Neuronal stem cell (in vitro differentiated cells): ENCODE measurements at regions not wholly inside any gene's neighbourhood (a gene's known extent, or its start where the extent isn't known, plus 50 kb on each side); places are given as distances from the start of the nearest gene placed in this dataset.

ENCODE experiments used
- DNase-seq: peaks from one replicate; pipeline ENCODE4 v3.0.0-alpha.2; 2013; ENCODE audit warnings: low spot score
- H2AFZ ChIP-seq: one replicate; pipeline ENCODE4 v1.6.1; 2013; ENCODE audit warnings: mild to moderate bottlenecking, low read length, inconsistent platforms
- H2AK5ac ChIP-seq: 2 replicates; pipeline ENCODE4 v1.6.1; 2013; ENCODE audit warnings: low read depth, mild to moderate bottlenecking, inconsistent platforms, low read length, moderate library complexity, mixed read lengths
- H2BK120ac ChIP-seq: 2 replicates; pipeline ENCODE4 v1.6.1; 2013; ENCODE audit warnings: low read depth, mild to moderate bottlenecking, inconsistent platforms, low read length, moderate library complexity, mixed read lengths
- H2BK12ac ChIP-seq: one replicate; pipeline ENCODE4 v1.6.1; 2013; ENCODE audit warnings: low read length, inconsistent platforms
- H2BK15ac ChIP-seq: 2 replicates; pipeline ENCODE4 v1.6.1; 2013; ENCODE audit warnings: mild to moderate bottlenecking, low read length, inconsistent platforms, mixed read lengths
- H2BK5ac ChIP-seq: one replicate; pipeline ENCODE4 v1.6.1; 2013; ENCODE audit warnings: inconsistent platforms, mild to moderate bottlenecking, low read length, moderate library complexity
- H3K14ac ChIP-seq: one replicate; pipeline ENCODE4 v1.6.1; 2013; ENCODE audit warnings: low read length, inconsistent platforms
- H3K18ac ChIP-seq: 2 replicates; pipeline ENCODE4 v1.6.1; 2013; ENCODE audit warnings: low read length, inconsistent platforms
- H3K23ac ChIP-seq: 2 replicates; pipeline ENCODE4 v1.6.1; 2013; ENCODE audit warnings: low read depth, mild to moderate bottlenecking, mixed read lengths, low read length, inconsistent platforms; ENCODE audit not compliant: poor library complexity
- H3K27ac ChIP-seq: replicated peaks from 3 replicates; pipeline ENCODE4 v1.5.1; 2013; ENCODE audit warnings: low read length, inconsistent platforms
- H3K27me3 ChIP-seq, 3 experiments: 2 replicates each; pipeline ENCODE4 v1.6.1; 2013; ENCODE audit warnings: low read length in 3 of 3, mild to moderate bottlenecking in 2 of 3, inconsistent platforms in 1 of 3, low read depth in 1 of 3, mixed read lengths in 1 of 3, moderate library complexity in 1 of 3; ENCODE audit not compliant: control insufficient read depth in 3 of 3, insufficient read depth in 3 of 3
- H3K36me3 ChIP-seq, 2 donors: replicated peaks in 1 of 2; 2 replicates each; pipeline ENCODE4 v1.6.1; 2013; ENCODE audit warnings: low read length in 2 of 2; ENCODE audit not compliant: control insufficient read depth in 2 of 2, insufficient read depth in 2 of 2
- H3K4ac ChIP-seq: 2 replicates; pipeline ENCODE4 v1.6.1; 2013; ENCODE audit warnings: inconsistent platforms, mild to moderate bottlenecking, low read length, moderate library complexity
- H3K4me1 ChIP-seq, 2 donors: 1 replicate in 1 of 2; 2 replicates in 1 of 2; pipeline ENCODE4 v1.6.1; 2013; ENCODE audit warnings: low read length in 2 of 2, low read depth in 1 of 2; ENCODE audit not compliant: control insufficient read depth in 2 of 2, insufficient read depth in 1 of 2
- H3K4me2 ChIP-seq: one replicate; pipeline ENCODE4 v1.6.1; 2013; ENCODE audit warnings: mild to moderate bottlenecking, low read length, inconsistent platforms; ENCODE audit not compliant: insufficient read depth, poor library complexity, severe bottlenecking
- H3K4me3 ChIP-seq, 2 donors: 2 replicates each; pipeline ENCODE4 v1.5.1; 2013; ENCODE audit warnings: low read length in 2 of 2, mild to moderate bottlenecking in 2 of 2, inconsistent platforms in 1 of 2, moderate library complexity in 1 of 2
- H3K79me1 ChIP-seq: one replicate; pipeline ENCODE4 v1.6.1; 2013; ENCODE audit warnings: low read depth, mild to moderate bottlenecking, inconsistent platforms, low read length, moderate library complexity
- H3K9ac ChIP-seq: one replicate; pipeline ENCODE4 v1.6.1; 2013; ENCODE audit warnings: mild to moderate bottlenecking, low read depth, low read length, inconsistent platforms; ENCODE audit not compliant: poor library complexity
- H3K9me3 ChIP-seq, 2 donors: replicated peaks in 1 of 2; 2 replicates each; pipeline versions ENCODE3 to v1.6.1; 2013; ENCODE audit warnings: low read length in 2 of 2, mild to moderate bottlenecking in 2 of 2, inconsistent platforms in 1 of 2, low read depth in 1 of 2, mixed read lengths in 1 of 2, moderate library complexity in 1 of 2; ENCODE audit not compliant: control insufficient read depth in 2 of 2, insufficient read depth in 1 of 2
- H4K8ac ChIP-seq: one replicate; pipeline ENCODE4 v1.6.1; 2013; ENCODE audit warnings: low read depth, mild to moderate bottlenecking, inconsistent platforms, low read length, moderate library complexity
- H4K91ac ChIP-seq: one replicate; pipeline ENCODE4 v1.6.1; 2013; ENCODE audit warnings: low read length, low read depth, mild to moderate bottlenecking, inconsistent platforms; ENCODE audit not compliant: poor library complexity
- WGBS, 2 donors: extraction: QIAGEN DNeasy Blood & Tissue Kit; methylation state at CpG; one replicate each; pipeline ENCODE4 v1.1.7; 2013; ENCODE audit warnings: missing lambda C conversion rate in 2 of 2, mixed read lengths in 1 of 2; ENCODE audit not compliant: insufficient read length in 2 of 2, insufficient replicate concordance in 1 of 2; ENCODE audit errors: extremely low coverage in 2 of 2; 5-methylcytosine and 5-hydroxymethylcytosine counted together

DNA sequence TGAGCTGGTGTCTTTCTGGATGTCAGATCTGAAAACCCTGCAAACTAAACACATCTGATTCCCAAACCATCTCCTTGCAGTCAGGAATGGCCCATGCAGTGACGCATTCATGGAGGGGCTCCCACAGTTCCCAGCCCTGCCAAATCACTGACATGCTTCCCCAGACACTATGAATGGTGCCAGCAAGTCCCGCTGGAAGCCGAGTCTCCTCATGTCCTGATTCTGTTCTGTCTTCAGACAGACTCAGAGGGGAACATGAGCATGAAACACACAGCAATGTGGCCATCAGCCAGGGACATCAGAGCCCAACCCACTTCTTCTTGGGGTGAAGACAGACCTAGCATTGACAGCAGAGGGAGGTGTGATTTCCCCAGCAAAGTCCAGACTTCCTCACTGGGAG, 83.7 kb downstream of the TTC32 start:
- no peak overlapping the region for H2AK5ac ChIP-seq
- no peak overlapping the region for H3K23ac ChIP-seq
- H3K18ac ChIP-seq = no peak overlapping the region
- no peak overlapping the region for H2AFZ ChIP-seq
- no CpG with 5 or more reads among the region's 3 CpGs for WGBS, 2 donors
- no peak overlapping the region for H2BK15ac ChIP-seq
- H2BK5ac ChIP-seq = no peak overlapping the region
- H2BK12ac ChIP-seq = no peak overlapping the region
- no peak overlapping the region for H3K4me3 ChIP-seq
- H3K79me1 ChIP-seq = no peaks in the 10 kb centered on the region
- no peaks in the 10 kb centered on the region for H3K27me3 ChIP-seq
- H3K36me3 ChIP-seq = no peaks in the 10 kb centered on the region
- DNase-seq = no peak
- H3K14ac ChIP-seq = no peak overlapping the region
- no peaks in the 10 kb centered on the region for H3K4me1 ChIP-seq
- H3K4me2 ChIP-seq = no peak overlapping the region
- H3K9ac ChIP-seq = no peak overlapping the region
- H4K91ac ChIP-seq = no peak overlapping the region
- no peaks in the 10 kb centered on the region for H3K9me3 ChIP-seq
- H3K27ac ChIP-seq = no peak overlapping the region
- no peak overlapping the region for H3K4ac ChIP-seq
- H2BK120ac ChIP-seq = no peak overlapping the region
- H4K8ac ChIP-seq = no peak overlapping the region

DNA sequence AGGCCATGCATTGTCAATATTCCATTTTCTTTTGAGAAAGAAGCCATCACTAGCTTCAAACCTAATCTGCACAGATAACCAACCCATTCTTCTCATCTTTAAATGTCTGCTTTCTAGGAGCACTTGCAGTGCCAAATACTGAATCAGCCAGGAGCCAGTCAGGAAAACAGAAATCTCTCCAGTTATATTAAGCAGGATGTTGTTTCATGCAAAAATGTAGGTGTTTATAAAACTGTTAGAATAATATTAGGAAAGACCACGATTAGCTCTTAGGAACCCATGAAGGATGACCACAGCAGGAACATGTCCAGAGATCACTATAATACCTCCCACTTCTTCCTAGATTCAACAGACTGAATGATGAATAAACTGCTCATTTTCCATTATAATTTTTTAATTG, 86.0 kb downstream of the TTC32 start:
- no CpG with 5 or more reads among the region's 1 CpG for WGBS, 2 donors
- Histone ChIP-seq H3K18ac (no peak overlapping the region), H3K4ac (no peak overlapping the region), H3K36me3 (no peaks in the 10 kb centered on the region), H4K8ac (no peak overlapping the region), H3K23ac (no peak overlapping the region), H3K9ac (no peak overlapping the region), H3K4me1 (no peaks in the 10 kb centered on the region), H3K14ac (no peak overlapping the region), H2BK5ac (no peak overlapping the region), H3K9me3 (no peaks in the 10 kb centered on the region), H3K4me3 (no peak overlapping the region), H2AK5ac (no peak overlapping the region), H2BK120ac (no peak overlapping the region), H2BK15ac (no peak overlapping the region), H3K27me3 (no peaks in the 10 kb centered on the region), H4K91ac (no peak overlapping the region), H3K4me2 (no peak overlapping the region), H2BK12ac (no peak overlapping the region), H2AFZ (no peak overlapping the region), H3K27ac (no peak overlapping the region), H3K79me1 (no peaks in the 10 kb centered on the region)
- no peak for DNase-seq

DNA sequence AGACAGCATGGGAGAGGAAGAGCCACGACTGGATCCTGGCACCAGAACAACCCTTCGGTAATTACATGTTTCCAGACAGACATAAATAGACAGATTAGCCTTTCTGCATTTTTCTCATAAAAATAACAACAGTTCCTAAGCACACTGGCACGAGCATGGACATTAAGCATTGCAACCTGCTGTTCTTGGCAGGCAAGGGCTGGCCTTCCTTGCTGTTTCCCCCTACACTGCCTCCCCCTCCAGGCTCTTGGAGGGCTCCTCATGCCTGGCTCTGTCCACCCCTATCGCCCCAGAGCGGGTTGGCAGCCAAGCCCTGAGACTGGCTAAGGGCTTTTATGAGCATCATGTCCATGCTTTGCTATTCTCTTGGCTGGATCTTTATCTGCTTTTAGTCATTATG, 89.6 kb downstream of the TTC32 start:
- no peak overlapping the region for H2AFZ ChIP-seq
- H2BK5ac ChIP-seq = no peak overlapping the region
- H3K18ac ChIP-seq = no peak overlapping the region
- no peaks in the 10 kb centered on the region for H3K79me1 ChIP-seq
- no peak overlapping the region for H3K9ac ChIP-seq
- H3K9me3 ChIP-seq = no peaks in the 10 kb centered on the region
- H4K8ac ChIP-seq = no peak overlapping the region
- no peaks in the 10 kb centered on the region for H3K36me3 ChIP-seq
- H3K27me3 ChIP-seq = peaks cover 0 to 4% (median 0%) of the 10 kb centered on the region in 3 experiments
- H3K14ac ChIP-seq = peak overlapping the region; percentile 14
- no peak overlapping the region for H4K91ac ChIP-seq
- H3K4me3 ChIP-seq = no peak overlapping the region
- WGBS, 2 donors = no CpG with 5 or more reads among the region's 5 CpGs
- no peak overlapping the region for H3K27ac ChIP-seq
- H3K4me2 ChIP-seq = no peak overlapping the region
- no peak overlapping the region for H2BK120ac ChIP-seq
- no peak for DNase-seq
- no peak overlapping the region for H2BK12ac ChIP-seq
- H3K4me1 ChIP-seq = no peaks in the 10 kb centered on the region
- no peak overlapping the region for H2BK15ac ChIP-seq
- no peak overlapping the region for H3K23ac ChIP-seq
- no peak overlapping the region for H3K4ac ChIP-seq
- no peak overlapping the region for H2AK5ac ChIP-seq

DNA sequence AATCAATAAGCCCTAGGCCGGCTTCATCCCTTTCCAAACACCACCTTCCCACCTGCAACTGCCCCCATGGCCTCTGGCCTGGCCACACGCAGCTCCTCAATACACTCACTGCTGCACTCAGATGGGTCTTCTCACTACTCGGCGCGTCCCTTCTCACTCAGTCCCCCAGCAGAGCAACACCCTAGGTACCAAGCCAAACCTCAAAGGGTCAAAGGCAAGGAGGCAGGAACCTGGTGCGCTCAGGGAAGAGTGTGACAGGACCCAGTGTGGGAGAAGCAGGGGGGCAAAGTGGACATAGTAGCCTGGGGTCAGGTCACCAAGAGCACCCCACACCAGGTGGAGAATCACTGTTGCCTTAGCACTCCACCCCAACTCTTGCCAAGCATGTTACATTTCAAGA, 90.6 kb downstream of the TTC32 start:
- no peak overlapping the region for H3K4me3 ChIP-seq
- H3K9me3 ChIP-seq = no peaks in the 10 kb centered on the region
- no peak overlapping the region for H3K14ac ChIP-seq
- no CpG with 5 or more reads among the region's 6 CpGs for WGBS, 2 donors
- no peak overlapping the region for H4K91ac ChIP-seq
- no peak overlapping the region for H2AFZ ChIP-seq
- peaks cover 0 to 4% (median 0%) of the 10 kb centered on the region in 3 experiments for H3K27me3 ChIP-seq
- H3K18ac ChIP-seq = no peak overlapping the region
- no peak overlapping the region for H2BK12ac ChIP-seq
- no peak overlapping the region for H3K27ac ChIP-seq
- no peaks in the 10 kb centered on the region for H3K4me1 ChIP-seq
- no peak overlapping the region for H3K4ac ChIP-seq
- no peak overlapping the region for H3K4me2 ChIP-seq
- no peak for DNase-seq
- no peaks in the 10 kb centered on the region for H3K36me3 ChIP-seq
- H2BK120ac ChIP-seq = no peak overlapping the region
- H3K9ac ChIP-seq = no peak overlapping the region
- no peak overlapping the region for H2BK5ac ChIP-seq
- no peak overlapping the region for H4K8ac ChIP-seq
- H3K23ac ChIP-seq = peak overlapping the region; percentile 23
- no peaks in the 10 kb centered on the region for H3K79me1 ChIP-seq
- H2BK15ac ChIP-seq = no peak overlapping the region
- H2AK5ac ChIP-seq = no peak overlapping the region
